ENCODE measurements at regions not wholly inside any gene's neighbourhood (a gene's known extent, or its start where the extent isn't known, plus 50 kb on each side); places are given as distances from the start of the nearest gene placed in this dataset.

- TF ChIP-seq CTCF (IDR thresholded peaks at IDR 0.05; ENCODE audit: low read length) (no peak), EZH2 (IDR thresholded peaks at IDR 0.05; ENCODE audit: borderline replicate concordance, low read length) (no peak)
Observed at GRCh38 chr5:103385722-103386121, 127.2 kb downstream of the MACIR start.

Measured in OCI-LY1 (cell line).